GM21447 (cell line): ENCODE measurements at regions not wholly inside any gene's neighbourhood (a gene's known extent, or its start where the extent isn't known, plus 50 kb on each side); places are given as distances from the start of the nearest gene placed in this dataset.
"Not testable (repeated sequence)": the region's sequence is repeated elsewhere in the genome, so short reads cannot be mapped to it uniquely, and the experiment has no call there.

Experiments
- ATAC-seq: cut with Tn5 transposase; IDR thresholded peaks from one replicate; pipeline ENCODE4 v1.9.1; 2021; ENCODE audit not compliant: unreplicated experiment

DNA sequence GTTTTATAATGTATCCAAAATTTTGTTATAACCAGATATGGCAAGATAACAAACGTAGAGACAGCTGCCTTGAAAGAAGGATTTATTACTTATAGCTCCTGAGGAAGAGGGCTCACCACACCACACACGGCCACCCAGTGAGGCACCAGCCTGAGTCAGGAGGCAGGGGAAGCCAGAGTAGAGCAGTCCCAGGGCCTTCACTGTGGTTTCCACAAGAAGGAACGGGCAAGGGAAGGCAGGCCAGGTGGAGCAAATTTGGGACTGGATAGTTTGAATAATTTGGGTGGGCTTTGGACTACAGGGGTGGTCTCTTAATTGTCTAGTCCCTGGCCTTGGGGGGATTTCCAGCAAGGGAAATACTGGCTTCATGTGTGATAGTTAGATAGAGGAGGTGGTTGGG is 72.5 kb downstream of the RRAGC start:
- ATAC-seq: no peak

GRCh38 chr1:38786040-38786436 is 73.5 kb downstream of the RRAGC start:
- no peak for ATAC-seq

DNA sequence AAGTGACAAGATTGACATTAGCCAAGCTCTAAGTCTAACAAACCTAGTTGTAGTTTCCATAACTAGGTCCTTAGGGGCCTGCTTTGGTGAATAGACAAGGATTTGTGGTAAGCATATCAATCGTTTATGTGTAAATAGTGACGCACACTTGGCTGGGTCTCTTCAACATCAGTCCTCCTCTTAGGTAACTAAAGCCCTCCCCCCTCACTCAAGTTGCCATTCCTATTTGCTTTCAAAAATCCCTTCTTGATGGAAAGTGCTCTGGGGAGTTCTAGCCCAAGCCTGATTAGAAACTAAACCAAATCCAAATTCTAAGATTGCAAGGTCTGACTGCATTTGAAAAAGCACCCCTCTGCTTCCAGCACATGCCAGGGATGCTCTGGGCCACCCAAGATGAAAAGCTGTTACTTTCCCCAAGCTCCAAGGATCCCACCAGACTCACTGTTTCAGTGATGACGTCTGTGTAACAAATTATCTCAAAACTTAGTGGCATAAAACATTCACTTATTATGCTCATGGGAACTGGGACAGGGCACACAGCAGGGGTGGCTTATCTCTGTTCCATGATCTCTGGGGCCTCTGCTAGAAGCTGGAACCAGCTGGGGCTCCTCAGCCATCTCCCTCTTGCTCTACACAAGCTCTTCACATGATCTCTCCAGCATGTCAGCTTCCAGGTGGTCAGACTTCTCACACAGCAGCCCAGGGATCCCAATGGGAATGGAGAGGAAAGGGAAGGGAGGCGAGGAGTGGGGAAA is 74.1 kb downstream of the RRAGC start:
- no peak for ATAC-seq

GRCh38 chr1:38784452-38785284 is 74.9 kb downstream of the RRAGC start:
- ATAC-seq: no peak

GRCh38 chr1:38783640-38784229 is 75.8 kb downstream of the RRAGC start:
- ATAC-seq: no peak

DNA sequence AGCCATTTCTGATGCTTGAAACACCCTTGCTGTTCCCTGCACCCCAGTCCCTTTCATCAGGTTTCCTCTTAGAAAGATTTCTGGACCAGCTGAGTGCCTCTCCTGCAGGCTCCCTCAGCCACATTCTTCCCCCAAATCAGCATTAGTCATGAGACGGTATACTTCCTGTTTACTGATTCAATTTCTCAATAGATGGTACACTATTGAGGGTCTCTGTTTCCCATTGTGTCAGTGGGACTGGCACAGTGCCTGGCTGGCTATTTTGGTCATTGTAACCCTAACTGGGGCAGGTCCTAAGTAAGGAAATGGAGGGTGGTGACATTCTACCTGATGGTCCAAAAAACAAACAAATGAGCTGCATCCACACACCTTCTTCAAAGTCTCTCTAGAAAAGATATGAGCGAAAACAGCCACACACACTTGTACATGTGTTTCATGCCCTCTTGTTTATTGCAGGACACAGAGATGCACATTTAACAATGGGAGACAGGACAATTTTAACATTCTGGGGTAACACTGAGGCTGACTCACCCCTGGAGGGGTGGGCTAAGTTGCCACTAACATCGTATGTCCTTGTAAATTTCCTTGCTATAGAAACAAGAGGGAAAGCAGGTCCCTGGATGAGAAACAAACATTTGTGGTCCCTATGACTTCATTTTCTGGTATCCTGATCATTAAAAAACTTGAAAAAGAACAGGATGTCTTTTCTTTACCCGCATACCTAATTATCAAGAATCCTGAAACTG is 77.5 kb downstream of the RRAGC start:
- no peak for ATAC-seq

GRCh38 chr1:38780133-38780532 is 79.4 kb downstream of the RRAGC start:
- ATAC-seq: no peak

GRCh38 chr1:38779491-38779890 is 80.1 kb downstream of the RRAGC start:
- ATAC-seq: no peak

GRCh38 chr1:38778521-38778920 is 81.1 kb downstream of the RRAGC start:
- ATAC-seq: no peak

DNA sequence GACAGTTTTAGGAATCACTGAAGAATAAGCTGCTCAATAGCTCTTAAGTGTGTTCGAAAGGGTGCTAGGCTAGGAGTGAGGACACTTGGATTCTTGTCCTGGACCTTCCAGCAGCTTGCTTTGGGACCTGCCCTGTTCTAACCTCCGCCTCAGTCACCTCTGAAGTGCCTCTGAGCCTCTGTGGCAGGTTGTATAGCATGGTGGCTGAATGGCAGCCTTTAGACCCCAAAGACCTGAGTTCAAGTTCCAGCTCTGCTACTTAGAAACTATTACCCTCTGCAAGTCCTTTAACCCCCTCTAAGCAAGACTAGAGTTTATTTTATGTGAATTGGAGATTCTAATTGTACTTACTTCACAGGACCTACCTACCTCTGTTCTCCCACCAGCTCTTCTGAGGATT is 81.5 kb downstream of the RRAGC start:
- no peak for ATAC-seq

GRCh38 chr1:38777464-38777957 is 82.1 kb downstream of the RRAGC start:
- no peak for ATAC-seq

GRCh38 chr1:38776466-38777065 is 83.0 kb downstream of the RRAGC start:
- no peak for ATAC-seq

DNA sequence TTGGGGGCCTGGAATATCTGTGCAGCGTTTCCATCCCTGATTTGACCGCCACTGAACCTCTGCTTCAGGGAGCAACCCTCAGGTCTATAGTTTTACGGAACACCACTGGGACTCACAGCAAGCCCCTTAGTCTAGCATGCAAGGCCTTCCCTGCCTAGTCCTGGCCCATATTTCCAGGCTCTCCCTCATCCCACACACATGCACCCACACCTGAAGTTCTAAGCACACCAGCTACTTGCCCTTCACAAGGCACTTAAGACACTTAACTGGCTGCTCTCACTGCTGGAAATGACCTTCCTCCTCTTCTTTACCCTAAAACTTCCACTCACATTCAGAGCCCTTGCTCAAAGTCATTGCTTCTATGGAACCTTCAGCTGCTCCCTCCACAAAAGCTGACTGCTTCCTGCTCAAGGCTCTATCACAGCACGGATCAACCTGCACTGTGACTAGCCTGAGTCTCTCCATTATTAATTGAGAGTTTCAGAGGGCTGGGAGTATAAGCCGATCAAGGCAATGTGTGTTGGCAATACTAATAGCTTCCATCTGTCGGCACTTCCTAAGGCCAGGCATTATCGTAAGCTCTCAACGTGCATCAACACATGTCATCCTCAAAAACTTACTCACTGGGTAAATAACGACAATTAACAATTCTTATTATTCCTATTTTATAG is 84.3 kb downstream of the RRAGC start:
- no peak for ATAC-seq

GRCh38 chr1:38773483-38773882 is 86.1 kb downstream of the RRAGC start:
- no peak for ATAC-seq

DNA sequence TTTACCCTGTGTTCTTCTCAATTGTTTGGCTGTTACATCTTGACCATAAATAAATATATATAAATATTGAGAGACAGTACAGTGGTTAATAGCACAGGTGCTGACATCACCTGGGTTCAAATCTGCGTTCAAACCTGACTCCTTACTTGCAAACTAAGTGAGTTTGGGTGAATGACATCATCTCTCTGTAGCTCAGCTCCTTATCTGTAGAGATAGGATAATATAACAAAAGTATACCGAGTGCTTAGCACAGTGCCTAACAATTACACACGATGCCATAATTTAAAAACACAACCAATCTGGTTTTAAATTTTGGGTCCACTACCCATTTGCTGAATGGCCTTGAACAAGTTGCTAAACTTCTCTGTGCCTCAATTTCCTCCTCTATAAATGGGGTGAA is 86.6 kb downstream of the RRAGC start:
- ATAC-seq: no peak

DNA sequence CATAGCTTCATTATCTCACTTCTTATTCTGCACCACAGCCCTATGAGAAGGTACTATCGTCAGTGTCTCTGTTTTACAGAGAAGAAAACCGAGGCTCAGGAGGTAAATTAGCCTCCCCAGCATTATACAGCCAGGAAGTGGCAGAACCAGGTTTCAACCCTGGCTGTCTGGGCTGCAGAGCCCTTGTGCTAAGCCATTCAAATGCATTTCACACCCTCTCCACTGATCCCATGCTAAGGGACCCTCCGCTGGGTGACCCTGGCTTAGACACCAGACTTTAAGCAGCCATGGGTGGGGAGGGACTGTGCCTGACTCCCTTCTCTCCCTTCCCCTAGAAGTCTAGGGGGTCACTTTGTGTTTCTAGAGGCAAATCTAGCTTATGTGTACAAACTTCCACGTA is 87.5 kb downstream of the RRAGC start:
- no peak for ATAC-seq

- ATAC-seq: not testable (repeated sequence)
Measured at GRCh38 chr1:38770516-38771173, 88.9 kb downstream of the RRAGC start.

- ATAC-seq: no peak
Measured at GRCh38 chr1:38766125-38766524, 93.4 kb downstream of the RRAGC start.

DNA sequence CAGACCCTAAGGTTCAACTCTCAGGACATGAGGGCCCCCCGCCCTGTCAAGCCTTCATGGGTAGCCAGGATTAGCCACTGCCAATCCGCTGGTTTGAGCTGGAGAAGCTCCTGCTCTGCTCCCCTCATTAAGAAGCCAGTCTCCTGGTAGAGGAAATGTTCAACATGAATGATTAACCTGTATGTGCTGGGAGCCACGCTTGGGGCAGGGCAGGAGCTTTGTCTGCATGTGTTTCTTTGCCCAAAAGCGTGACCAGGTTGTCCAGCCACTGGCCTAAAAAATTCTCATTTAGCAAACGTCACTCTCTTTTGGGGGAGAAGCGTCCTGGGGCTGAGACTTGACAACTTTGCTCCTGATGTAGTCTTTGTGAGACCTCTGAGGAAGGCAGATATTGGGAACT is 96.5 kb downstream of the RRAGC start:
- ATAC-seq: no peak

DNA sequence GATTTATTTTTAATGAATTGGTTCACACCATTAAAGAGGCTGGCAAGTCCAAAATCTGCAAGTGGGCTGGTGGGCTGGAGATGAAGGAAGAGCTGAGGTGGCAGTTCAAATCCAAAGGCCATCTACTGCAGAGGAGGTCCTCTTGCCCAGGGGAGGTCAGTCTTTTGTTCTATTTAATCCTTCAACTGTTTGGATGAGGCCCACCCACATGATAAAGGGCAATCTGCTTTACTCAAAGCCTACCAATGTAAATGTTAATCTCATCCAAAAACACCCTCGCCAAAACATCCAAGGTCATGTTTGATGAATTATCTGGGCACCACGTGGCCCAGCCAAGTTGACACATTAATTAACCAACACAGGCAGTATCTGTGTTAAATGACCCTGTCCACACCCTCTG is 99.0 kb downstream of the RRAGC start:
- no peak for ATAC-seq
